ENCODE measurements at regions not wholly inside any gene's neighbourhood (a gene's known extent, or its start where the extent isn't known, plus 50 kb on each side); places are given as distances from the start of the nearest gene placed in this dataset.
"Not testable (repeated sequence)": the region's sequence is repeated elsewhere in the genome, so short reads cannot be mapped to it uniquely, and the experiment has no call there.

DNA sequence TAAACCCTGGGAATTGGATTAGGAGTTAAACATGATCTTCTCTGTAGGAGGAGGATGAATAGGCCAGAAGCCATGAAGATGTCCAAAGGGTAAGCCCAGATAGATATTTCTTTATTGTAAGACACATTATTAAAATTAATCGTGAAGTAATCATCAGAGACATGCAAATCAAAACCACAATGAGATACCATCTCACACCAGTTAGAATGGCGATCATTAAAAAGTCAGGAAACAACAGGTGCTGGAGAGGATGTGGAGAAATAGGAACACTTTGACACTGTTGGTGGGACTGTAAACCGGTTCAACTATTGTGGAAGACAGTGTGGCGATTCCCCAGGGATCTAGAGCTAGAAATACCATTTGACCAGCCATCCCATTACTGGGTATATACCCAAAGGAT lies 741.2 kb upstream of the ZNF608 start:
- not testable (repeated sequence) for DNase-seq

DNA sequence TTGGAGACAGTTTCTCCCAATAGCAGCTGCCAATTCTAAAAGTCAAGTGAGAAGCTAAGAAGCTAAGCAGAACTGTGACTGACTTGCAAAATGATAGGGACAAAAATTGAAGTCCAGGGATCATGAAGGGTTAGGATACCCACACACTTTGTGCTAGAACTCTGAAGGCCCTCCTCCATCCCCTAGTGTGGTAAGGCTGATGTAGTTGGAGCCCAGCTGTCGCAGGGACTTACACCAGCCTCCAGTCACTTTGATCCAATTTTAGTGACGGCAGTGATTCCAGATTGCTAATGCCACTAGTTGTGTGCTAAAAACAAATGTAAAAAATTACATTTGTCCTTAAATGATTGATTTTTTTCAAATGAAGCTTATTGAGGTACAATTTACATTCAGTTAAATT lies 742.7 kb upstream of the ZNF608 start:
- DNase-seq: no peak

DNA sequence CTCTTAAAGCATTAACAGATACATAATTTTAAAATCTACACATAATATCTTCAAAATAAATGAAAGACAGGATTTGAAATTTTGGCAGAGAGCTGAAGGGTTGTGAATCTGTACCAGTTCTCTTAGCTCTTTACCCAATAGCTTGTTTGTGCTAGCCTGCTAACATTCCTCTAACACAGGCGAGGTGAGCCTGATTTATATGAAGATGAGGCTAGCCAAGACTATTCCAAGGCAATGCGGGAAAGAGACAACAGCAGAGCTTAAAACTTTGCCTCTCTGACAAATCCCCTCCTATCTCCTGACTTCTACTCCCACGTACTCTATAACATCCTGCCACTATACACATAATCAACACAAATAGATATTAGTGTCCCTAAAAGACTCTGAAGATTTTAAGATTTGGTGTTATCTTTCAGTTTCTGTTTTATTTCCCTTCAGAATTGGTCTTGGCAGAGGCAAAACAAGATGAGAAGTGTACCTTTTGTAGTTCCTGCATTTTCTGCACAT lies 745.6 kb upstream of the ZNF608 start:
- DNase-seq: no peak

DNA sequence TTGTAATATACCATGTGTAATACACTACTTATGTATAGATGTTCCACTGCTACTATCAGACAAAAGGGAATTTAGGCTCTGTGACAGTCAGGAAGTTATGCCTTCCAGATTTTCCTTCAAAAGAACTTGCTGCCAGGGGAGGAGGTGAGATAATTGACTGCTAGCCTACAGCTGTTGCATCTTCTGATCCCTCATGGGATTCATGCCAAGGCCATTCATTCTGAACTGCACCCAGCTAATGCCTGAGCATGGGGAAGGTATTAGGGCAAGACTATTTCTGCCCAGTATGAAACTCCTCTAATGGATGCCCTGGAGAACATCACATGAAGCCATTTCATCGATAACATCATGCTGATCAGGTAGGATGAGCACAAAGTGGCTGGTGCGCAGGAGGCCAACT lies 746.5 kb upstream of the ZNF608 start:
- DNase-seq: no peak

GRCh38 chr5:125496393-125496792 lies 750.0 kb upstream of the ZNF608 start:
- no peak for DNase-seq

DNA sequence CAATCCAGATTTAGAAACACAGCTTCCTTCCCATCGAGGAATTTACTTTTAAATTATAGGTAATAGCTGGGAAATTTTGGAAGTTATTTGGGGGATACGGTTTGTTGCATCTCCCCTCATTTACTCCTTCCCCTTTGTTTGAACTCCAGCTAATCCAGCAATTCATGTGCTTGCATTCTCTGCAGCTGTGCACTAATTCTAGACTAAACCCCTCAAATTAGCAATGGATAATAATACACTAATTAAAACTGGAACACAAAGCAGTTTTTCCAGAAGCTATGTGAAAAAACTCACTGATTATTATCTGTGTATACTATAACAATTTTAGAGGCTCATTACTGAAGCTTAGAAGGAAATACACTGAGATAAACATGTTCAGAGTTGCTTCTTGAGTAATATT lies 751.2 kb upstream of the ZNF608 start:
- no peak for DNase-seq

- no peak for DNase-seq
These were observed 753.3 kb upstream of the ZNF608 start for GRCh38 chr5:125499636-125500332.

DNA sequence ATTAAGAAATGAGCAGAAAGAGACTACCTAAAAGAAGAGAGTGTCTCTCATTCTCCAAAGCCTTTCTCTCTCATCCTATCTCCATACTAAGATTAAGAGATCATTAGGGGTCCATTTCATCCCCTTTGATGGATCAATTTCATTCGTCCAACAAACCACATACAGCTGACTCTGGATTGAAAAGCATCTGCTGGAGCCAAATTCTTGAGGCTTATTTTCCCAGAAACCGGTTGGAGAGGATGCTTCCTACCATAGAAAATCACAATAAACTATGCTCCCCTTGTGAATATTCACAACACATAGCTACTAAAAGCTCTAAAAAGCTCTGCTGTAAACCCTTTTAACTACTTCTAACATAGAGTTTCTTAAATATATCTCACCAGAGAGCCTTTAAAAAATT lies 755.0 kb upstream of the ZNF608 start:
- DNase-seq: no peak

DNA sequence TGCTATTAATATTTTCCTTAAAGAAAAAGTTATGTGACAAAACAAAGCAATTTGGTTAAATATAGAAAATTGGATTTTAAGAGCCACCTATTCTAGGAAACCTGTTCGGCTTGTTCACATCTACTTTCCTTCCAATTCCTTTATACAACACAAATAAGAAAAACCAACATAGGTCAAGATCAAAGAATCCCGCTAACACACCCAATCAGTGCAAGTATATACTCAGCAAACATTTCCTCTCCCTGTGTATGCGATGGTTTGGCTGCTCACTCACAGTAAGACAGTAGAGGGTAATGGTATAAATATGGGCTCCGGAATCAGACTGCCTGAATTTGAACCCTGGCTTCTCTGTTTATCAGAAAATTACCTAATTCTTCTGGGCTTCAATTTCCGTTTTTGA lies 757.5 kb upstream of the ZNF608 start:
- no peak for DNase-seq

- DNase-seq: no peak
These were observed 758.7 kb upstream of the ZNF608 start for GRCh38 chr5:125505115-125505514.

DNA sequence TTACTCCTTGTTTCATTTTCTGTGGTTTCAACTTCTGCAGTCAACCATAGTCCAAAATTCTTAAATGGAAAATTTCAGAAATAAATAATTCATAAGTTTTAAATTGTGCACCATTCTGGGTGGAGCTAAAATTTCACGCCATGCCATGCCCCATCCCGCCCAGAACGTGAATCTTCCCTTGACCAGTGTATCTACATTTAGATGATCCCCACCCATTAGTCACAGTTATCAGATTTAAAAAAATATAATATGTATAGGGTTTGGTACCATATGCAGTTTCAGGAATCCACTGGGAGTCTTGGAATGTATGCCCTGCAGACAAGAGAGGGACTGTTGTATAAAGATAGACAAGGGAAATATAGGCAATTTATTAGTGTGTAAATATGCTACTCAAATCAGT lies 759.7 kb upstream of the ZNF608 start:
- DNase-seq: no peak

GRCh38 chr5:125508225-125508624 lies 761.8 kb upstream of the ZNF608 start:
- no peak for DNase-seq

DNA sequence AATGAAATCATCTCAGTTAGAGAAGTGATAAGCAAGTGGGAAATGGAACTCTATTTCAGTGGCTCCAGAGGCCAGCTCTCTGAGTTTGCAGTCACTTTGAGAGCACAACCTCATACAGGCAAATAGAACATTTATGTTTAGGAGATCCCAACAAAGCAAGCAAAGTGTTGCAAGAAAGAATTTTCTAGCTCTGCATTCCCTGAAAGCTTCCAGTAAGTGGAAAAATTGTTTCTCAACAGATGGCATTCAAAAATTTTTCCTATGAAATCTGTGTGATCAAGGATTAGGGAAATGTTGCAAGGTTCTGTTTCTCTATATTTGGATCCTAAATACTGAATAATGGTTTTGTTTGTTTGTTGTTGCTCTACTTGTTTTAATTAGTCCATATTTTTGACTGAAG lies 764.2 kb upstream of the ZNF608 start:
- DNase-seq: no peak

DNA sequence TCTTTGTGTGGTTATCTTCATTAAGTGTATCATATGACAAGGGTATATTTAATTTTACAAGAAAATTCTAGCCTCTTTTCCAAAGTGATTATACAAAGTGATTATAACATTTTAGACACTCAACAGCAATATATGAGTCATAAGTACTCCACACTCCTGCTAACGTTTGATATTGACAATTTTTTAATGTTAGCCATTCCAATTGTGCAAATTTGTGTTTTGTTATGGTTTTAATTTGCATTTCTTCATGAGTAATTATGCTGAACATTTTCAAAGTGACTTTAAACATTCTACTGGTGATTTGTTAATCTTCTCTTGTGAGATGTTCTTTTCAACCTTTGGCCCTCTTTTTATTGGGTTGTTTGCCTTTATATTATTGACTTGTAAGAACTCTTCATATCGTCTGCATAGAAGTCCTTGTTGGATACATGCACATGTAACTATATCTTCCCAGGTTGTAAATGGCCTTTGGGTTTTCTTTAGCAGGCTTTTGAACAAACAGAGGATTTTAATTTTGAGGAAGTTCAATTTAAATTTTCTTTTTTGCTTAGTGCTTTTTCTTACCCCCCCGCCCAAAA lies 771.6 kb upstream of the ZNF608 start:
- DNase-seq: no peak

DNA sequence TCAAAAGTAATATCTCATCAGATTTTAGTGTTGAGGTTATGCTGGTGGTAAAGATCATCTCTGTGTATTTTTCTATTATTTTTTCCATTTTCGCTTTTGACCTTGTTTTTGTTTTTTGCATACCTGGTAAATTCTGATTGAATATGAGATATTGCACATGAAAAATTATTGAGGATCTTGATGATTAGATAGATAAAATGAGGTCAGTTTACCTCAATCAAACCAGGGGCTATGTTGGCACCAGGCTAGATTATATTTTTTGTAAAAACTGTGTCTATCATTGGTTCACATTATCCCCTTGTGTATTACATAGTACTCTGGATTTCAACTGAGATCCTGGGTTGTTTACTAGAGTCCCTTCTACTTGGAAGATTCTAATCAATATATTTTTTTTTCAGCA lies 774.9 kb upstream of the ZNF608 start:
- no peak for DNase-seq

DNA sequence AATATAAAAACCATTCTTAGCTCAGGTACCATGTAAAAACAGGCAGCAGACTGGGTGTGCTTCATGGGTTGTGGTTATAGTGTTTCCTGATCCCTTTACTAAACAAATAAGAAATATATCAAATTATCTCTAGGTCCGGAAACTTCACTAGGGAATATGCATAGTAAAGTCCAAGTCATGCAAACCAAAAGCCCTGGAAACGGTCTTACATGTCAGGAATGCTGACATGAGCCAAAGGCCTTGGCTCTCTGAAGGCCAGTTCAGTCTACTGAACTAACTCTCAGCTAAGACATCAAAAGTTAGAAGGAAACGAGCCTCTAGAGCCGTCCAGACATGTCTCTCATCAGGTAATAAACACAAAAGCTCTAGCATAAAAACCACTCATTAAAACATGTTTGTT lies 778.9 kb upstream of the ZNF608 start:
- no peak for DNase-seq

DNA sequence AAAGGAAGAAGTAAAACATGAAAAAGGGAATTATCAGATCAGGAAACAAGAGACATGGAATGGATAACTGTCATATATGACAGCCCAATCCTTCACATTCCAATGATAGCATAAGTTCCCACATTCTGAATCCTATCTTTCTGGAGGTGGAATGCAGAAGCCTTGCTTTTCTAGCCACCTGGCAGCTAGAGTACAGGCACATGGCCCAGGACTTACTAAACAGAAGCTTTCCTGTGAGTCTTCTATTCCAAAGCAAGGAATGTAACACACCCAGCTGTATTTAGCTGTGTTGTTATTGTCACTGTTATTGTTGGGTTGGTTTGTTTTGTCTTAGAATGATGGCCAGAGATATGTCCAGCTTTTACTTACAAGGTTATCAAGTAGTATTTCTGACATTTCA lies 780.5 kb upstream of the ZNF608 start:
- DNase-seq: no peak

- no peak for DNase-seq
These were observed 782.4 kb upstream of the ZNF608 start for GRCh38 chr5:125528881-125529280.

- DNase-seq: no peak
These were observed 784.6 kb upstream of the ZNF608 start for GRCh38 chr5:125530833-125531615.

DNA sequence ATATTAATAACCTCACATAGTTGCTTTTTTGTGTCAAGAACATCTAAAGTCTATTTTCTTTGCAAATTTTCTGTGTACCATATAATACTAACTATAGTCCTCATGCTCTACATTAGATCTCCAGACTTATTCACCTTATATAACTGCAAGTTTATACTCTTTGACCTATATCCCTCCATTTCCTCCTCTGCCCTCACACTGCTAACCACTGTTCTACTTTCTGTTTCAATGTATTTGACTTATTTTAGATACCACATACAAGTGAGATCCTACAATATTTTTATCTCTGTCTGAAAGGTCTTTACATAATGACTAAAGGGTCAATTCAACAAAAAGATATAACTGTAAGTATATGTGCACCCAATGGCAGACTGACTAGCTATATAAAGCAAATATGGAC lies 789.7 kb upstream of the ZNF608 start:
- no peak for DNase-seq

- no peak for DNase-seq
These were observed 790.1 kb upstream of the ZNF608 start for GRCh38 chr5:125536582-125536981.

DNA sequence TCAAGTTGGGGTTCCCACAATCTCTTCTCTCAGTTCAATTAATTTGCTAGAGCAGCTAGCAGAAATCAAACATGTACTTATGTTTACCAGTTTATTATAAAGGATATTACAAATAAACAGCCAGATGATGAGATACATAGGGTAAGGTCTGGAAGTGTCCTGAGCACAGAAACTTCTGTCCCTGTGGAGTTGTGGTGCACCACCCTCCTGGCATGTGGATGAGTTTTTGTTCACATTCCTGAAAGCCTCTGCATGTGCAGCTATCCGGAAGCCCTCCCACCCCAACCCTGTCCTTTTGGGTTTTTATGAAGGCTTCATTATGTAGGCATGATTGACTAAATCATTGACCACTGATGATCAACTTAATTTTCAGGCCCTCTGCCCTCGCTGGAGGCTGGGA lies 791.2 kb upstream of the ZNF608 start:
- no peak for DNase-seq

GRCh38 chr5:125538469-125538868 lies 792.0 kb upstream of the ZNF608 start:
- DNase-seq: no peak

GRCh38 chr5:125541085-125541484 lies 794.6 kb upstream of the ZNF608 start:
- no peak for DNase-seq
